GM08714 (cell line): ENCODE measurements at regions not wholly inside any gene's neighbourhood (a gene's known extent, or its start where the extent isn't known, plus 50 kb on each side); places are given as distances from the start of the nearest gene placed in this dataset.
"Not testable (repeated sequence)": the region's sequence is repeated elsewhere in the genome, so short reads cannot be mapped to it uniquely, and the experiment has no call there.

Experiments
- H3K4me3 ChIP-seq: fragments of 200-500 bp; sonication (Bioruptor generic); 2 replicates; pipeline ENCODE4 v1.5.1; 2014; ENCODE audit warnings: mild to moderate bottlenecking, low read length, inconsistent platforms
- ZNF274 ChIP-seq: IDR thresholded peaks from 2 replicates; pipeline ENCODE4 v1.6.1; 2012; ENCODE audit warnings: mild to moderate bottlenecking, low read depth, low read length

GRCh38 chr4:116027311-116027710 is 913.9 kb upstream of the NDST4 start:
- TF ChIP-seq ZNF274: no peak
- H3K4me3 ChIP-seq: no peak overlapping the region

- TF ChIP-seq ZNF274: no peak
Measured at GRCh38 chr4:116024954-116025708, 911.7 kb upstream of the NDST4 start.

GRCh38 chr4:116023049-116023448 is 909.6 kb upstream of the NDST4 start:
- no peak overlapping the region for H3K4me3 ChIP-seq
- TF ChIP-seq ZNF274: no peak

More at GRCh38 chr4:116024954-116025708, 911.7 kb upstream of the NDST4 start:
- no peak overlapping the region for H3K4me3 ChIP-seq

DNA sequence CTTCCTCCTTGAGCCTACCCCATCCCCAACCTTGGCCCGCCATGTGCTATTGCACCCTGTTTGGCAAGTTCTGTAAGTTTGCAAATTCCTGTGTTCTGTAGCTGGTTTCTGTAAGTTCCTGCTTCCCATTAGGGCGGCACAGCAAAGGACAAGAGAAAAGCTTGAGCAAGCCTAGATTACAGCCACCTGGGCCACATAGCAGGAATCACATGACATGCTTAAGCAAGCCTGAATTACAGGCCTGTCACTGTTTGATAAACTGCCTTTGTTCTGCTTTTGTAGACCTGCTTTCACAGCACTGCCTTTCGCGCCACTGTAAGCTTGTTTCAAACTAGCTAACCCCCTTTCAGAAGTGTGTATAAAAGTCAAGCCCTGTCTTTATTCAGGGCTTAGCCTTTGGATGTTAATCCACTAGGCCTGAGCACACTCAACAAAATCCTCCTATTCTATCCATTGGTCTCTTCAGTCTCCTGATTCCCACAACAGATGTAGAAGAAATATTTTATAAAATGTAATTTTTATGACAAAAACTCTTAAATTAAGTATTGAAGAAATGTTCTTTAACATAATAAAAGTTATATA is 906.8 kb upstream of the NDST4 start:
- no peak for TF ChIP-seq ZNF274
- H3K4me3 ChIP-seq: no peak overlapping the region

DNA sequence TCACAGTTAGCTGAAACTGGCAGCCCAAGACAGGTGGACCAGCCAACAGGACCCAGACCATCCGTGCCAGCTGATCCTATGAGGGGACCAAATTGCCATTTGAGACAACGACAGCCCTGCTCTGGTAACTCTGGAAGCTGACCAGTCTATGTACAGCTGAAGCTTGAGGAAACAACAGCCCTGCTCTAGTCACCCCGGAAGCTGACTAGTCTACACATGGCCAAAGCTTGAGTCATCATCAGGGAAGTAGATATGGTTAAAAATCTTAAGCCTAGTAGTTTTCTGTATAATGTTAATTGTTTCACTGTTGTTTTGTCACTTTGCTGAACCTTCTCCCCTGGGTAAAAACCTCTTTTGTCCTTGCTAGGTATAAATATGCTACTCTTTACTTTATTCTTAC is 905.4 kb upstream of the NDST4 start:
- H3K4me3 ChIP-seq: no peak overlapping the region
- no peak for TF ChIP-seq ZNF274

DNA sequence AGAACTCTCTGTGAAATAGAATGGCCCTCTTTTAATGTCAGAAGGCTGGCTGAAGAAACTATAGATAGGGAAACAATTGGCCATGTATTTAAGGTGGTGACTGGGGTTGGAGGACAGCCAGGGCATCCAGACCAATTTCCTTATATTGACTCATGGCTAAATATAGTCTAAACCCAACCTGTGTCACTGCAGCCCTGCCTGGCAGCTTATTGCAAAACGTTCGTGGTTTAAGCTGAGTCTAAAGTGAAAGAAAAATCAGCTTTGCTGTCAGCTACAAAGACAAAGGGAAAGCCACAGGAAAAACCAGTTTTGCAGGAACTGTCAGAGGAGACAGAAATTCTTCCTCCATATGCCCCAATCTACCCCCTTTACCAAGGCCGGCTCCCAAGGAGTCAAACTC is 902.8 kb upstream of the NDST4 start:
- no peak overlapping the region for H3K4me3 ChIP-seq
- no peak for TF ChIP-seq ZNF274

DNA sequence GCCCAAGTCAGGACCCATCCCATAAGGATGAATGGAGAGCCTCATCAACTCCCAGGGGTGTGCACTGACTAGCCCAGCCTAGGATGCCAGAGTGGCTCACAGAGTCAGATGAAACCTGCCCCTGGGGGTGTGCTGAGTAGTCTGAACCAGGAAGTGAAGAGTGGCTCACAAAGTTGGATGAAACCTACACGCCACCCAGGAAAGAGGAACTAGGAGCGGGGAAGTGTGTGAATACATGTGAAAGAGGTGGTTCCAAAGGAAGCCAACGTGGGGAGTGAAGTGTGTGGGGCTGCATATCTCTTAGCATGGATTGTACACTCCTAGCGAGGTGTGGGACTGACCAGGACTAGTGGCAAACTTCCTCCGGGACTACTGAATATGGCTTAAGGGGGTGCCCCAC is 902.1 kb upstream of the NDST4 start:
- no peak for TF ChIP-seq ZNF274
- H3K4me3 ChIP-seq: no peak overlapping the region

- no peak for TF ChIP-seq ZNF274
- no peak overlapping the region for H3K4me3 ChIP-seq
Measured at GRCh38 chr4:116015062-116015461, 901.6 kb upstream of the NDST4 start.

DNA sequence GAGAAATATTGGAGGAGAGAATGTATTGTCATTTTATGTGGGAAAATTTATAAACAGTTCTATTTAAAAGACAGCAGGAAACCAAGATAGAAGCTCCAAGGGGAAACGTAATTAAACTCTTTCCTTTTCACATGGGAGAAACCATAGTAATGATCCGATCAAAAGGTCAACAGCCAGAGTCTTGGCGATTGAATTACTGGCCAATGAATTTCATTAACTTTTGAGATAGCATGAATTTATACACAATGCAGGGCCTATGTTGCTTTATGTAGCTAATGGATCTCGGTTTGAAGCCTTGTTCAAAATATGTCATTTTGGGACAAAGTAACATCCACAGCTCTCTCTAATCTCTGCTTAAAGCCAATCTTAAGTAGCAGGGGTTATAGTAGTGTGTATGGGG is 897.5 kb upstream of the NDST4 start:
- no peak for TF ChIP-seq ZNF274
- no peak overlapping the region for H3K4me3 ChIP-seq

DNA sequence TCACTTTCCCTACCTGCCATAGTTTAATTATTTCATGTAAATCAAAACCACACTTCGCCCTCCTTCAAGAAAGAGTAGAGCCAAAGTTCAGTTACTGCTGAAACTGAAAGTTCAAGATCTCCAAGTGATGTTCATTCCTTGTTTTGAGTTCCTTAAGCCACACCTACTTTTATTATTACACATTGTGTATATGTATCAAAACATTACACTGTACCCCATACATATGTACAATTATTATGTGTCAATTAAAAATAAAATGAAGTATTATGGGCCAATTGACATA is 892.3 kb upstream of the NDST4 start:
- H3K4me3 ChIP-seq: no peak overlapping the region

DNA sequence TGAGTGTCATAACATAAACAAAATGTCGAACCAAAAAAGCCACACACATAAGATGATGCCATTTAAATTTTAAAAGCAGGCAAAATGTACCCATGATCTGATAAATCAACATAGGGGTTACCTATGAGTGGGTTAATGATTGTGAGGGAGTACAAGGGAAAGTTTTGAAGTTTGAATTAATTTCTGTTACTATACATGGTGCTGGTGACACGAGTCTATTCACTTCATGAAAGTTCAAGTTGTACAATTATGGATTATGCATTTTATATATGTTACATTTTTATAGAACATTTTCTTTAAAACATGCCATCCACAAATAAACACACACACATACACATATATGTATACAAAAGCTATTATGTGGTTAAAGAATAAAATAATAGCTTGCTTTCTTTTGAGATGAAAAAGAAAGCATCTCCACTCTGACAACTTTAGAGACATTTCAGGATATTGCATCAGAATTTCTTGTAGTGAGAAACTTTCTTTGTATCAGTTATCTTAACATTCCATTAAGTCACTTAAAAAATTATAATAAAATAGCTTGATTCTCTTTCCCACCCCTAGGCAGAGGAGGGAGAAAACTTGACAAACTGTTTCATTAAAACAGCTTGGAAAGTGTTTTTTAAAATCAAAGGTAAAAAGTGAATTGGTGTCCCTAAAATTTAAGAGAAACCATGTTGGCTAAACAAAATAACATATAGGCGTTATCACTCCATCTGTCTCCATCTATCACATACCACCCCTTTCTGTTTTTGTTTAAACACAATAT is 891.8 kb upstream of the NDST4 start:
- no peak overlapping the region for H3K4me3 ChIP-seq
- no peak for TF ChIP-seq ZNF274

More for the DNA sequence above, 892.3 kb upstream of the NDST4 start:
- no peak for TF ChIP-seq ZNF274

- H3K4me3 ChIP-seq: no peak overlapping the region
- no peak for TF ChIP-seq ZNF274
Measured at GRCh38 chr4:116001291-116001690, 887.9 kb upstream of the NDST4 start.

DNA sequence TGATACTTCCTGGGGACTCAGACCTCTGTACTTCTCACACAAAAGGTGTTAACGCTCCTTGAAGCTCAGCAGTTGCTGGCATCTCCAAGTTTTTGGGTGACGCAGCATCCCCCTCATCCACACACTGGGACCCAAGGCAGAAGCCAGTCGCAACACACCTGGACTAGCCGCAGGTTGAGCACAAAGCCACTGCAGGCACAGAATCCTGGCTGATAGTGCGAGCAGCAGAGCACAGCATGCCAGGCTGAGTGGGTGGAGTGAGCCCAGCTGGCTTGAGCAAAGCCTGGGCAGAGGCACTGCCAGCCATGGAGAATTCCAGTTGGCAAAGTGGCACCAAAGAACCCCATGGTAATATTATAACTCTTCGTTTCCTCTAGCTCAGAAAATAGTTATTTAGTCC is 873.2 kb upstream of the NDST4 start:
- H3K4me3 ChIP-seq: no peak overlapping the region
- TF ChIP-seq ZNF274: no peak

DNA sequence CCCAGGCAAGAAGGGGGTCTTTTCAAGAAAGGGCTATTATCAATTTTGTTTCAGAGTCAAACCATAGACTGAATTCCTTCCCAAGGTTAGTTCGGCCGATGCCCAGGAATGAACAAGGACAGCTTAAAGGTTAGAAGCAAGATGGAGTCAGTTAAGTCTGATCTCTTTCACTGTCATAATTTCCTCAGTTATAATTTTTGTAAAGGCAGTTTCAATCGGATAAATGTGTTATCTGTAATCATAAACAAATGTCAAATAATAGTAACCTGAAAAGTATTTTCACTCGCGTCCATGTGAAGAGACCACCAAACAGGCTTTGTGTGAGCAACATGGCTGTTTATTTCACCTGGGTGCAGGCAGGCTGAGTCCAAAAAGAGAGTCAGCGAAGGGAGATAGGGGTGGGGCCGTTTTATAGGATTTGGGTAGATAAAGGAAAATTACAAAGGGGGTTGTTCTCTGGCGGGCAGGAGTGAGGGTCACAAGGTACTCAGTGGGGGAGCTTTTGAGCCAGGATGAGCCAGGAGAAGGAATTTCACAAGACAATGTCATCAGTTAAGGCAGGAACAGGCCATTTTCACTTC is 862.1 kb upstream of the NDST4 start:
- not testable (repeated sequence) for H3K4me3 ChIP-seq

- TF ChIP-seq ZNF274: no peak
Measured at GRCh38 chr4:115973768-115974167, 860.3 kb upstream of the NDST4 start.

More at GRCh38 chr4:115973768-115974167, 860.3 kb upstream of the NDST4 start:
- H3K4me3 ChIP-seq: no peak overlapping the region
